ENCODE measurements at regions not wholly inside any gene's neighbourhood (a gene's known extent, or its start where the extent isn't known, plus 50 kb on each side); places are given as distances from the start of the nearest gene placed in this dataset.

DNA sequence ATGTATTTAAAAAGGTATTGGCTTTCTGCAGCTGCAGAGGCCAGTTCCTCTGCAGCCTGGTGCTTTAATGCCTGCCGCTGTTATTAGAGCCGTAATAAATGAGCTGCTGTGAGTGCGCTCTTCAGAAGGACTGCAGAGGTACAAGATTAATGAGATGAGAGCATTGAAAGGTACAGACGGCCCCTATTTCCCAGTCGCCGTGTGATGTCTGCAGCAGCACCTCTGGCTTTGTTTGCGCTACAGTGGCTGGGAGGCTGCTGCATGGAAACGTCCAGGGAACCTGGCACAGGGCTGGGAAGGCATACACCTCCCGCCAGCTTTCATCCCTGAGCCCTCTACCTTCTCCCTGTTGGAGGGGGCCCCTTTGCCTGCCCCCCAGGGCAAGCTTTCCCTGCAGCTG, 383.8 kb upstream of the ZMIZ1 start:
- DNase-seq (ENCODE audit: low read depth in 2 of 2) = no peak

- DNase-seq (ENCODE audit: low read depth in 2 of 2) = no peak
Observed at GRCh38 chr10:78685466-78686103, 383.2 kb upstream of the ZMIZ1 start.

- no peak for DNase-seq (ENCODE audit: low read depth in 2 of 2)
Observed at GRCh38 chr10:78686444-78687060, 382.2 kb upstream of the ZMIZ1 start.

GRCh38 chr10:78687626-78688025, 381.1 kb upstream of the ZMIZ1 start:
- DNase-seq (ENCODE audit: low read depth in 2 of 2) = no peak

DNA sequence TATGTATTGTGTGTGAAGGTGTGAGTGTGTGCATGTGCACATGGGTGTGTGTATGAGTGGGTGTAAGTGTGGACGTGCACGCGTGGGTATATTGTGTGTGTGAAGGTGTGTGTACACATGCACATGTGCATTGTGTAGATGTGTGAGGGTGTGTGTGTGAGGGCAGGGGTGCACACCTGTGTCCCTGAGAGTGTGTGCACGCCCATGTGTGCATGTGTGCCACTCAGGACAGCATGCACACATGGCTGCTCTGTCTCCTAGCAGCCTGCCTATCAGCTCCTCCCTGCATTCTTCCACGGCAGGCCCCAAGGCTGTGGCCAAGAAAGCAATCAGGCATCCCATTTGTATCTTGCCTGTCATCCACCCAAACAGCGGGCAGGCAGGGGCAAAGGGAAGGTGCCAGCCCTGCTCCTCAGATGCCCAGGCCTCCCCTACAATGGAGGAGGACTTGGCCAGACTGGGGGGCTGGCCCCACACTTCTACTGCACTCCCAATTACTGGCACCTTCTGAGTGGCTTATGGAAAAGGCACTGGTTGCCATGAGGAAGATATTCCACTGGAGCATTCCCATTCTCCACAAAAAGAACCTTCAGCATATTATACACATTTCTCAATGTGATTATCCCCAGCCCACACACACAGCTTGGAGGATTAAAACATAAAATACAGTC, 380.4 kb upstream of the ZMIZ1 start:
- no peak for DNase-seq (ENCODE audit: low read depth in 2 of 2)

DNA sequence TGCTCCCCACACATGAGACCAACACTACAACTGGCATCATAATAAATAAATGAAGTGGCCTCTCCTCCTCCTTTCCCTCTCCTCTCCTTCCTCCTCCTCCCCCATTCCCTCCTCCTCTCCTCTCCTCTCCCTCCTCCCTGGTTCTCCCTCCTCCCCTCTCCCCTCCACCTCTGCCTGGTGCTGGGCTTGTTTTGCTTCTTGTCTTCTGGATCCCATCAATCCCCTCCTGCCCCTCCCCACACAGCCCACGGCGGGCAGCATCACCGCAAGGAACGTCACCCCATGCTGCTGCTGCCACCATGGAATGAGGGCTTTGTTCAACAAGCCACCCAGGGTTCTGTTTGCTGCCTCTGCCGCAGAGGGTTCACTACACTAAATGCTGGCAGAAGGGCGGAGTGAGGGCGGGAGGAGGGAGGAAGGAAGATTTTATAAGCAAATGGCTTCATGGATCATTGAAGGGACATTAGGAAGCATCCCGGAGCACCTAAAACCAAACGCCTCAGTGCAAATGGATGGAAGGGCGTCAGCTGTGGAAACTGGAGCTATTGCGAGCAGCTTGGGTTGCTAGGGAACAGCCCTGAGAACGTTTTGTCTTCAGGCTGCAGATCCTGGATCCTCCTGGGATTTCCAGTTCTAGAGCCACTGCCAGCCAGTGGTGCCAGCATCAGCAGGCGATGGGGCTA, 379.7 kb upstream of the ZMIZ1 start:
- no peak for DNase-seq (ENCODE audit: low read depth in 2 of 2)

- no peak for DNase-seq (ENCODE audit: low read depth in 2 of 2)
Observed at GRCh38 chr10:78689584-78689935, 379.2 kb upstream of the ZMIZ1 start.

- no peak for DNase-seq (ENCODE audit: low read depth in 2 of 2)
Observed at GRCh38 chr10:78690354-78691111, 378.2 kb upstream of the ZMIZ1 start.

DNA sequence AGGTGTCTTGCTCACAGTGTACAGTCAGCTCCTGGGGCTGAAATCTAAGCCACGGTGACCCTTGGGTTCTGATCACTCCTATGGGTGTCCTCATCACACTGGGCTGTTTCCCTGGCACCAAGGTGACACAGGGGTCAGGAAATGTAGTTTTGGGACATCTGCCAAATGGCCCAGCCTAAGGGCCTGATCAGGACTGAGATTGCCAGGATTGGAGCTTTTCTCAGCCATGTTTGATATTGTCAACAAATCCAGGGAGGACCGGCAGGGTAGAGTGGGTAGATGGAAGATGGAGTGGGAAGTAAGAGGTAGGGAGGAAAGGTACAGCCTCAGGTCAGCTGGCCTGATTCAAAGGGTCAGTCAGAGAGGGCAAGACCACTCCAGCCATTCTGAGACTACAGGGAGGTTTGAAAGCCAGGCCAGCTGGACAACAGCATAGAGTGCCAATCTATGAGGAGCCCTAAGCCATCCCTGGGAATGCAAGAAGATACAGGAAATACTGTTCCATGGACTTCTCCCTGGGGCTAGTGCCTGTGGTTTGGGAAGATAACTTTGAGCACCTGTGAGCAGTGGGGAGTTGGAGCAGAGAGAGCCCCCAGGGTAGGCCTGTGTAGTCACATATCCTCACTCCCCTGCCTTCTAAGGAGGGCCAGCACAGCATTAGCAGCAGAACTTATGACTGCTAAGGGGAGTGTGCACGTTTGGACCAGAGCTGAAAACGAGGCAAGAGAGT, 377.3 kb upstream of the ZMIZ1 start:
- DNase-seq (ENCODE audit: low read depth in 2 of 2) = no peak

- no peak for DNase-seq (ENCODE audit: low read depth in 2 of 2)
Observed at GRCh38 chr10:78692071-78692470, 376.7 kb upstream of the ZMIZ1 start.

DNA sequence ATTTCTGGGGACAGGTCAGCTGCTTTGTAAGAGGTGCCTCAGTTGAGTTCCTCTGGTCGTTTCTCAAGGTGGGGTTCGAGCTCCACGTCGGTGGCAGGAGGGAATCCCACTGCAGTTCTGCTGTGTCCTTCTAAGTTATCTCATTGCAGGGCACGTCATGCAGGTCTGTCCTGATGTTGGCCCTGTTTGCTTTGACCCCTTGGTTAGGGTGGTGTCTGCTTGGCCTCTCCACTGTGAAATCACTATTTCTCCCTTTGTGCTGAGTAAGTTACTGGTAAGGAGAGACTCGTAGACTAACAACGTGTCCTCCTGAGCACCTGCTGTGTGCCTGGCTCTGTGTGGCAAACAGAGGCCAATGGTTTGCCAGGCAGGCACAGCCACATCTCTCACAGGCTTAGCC, 372.9 kb upstream of the ZMIZ1 start:
- DNase-seq (ENCODE audit: low read depth in 2 of 2) = no peak

- DNase-seq (ENCODE audit: low read depth in 2 of 2) = no peak
Observed at GRCh38 chr10:78696791-78697395, 371.9 kb upstream of the ZMIZ1 start.

GRCh38 chr10:78699971-78700370, 368.8 kb upstream of the ZMIZ1 start:
- no peak for DNase-seq (ENCODE audit: low read depth in 2 of 2)

- no peak for DNase-seq (ENCODE audit: low read depth in 2 of 2)
Observed at GRCh38 chr10:78700413-78700812, 368.4 kb upstream of the ZMIZ1 start.

GRCh38 chr10:78700816-78701520, 367.8 kb upstream of the ZMIZ1 start:
- no peak for DNase-seq (ENCODE audit: low read depth in 2 of 2)

DNA sequence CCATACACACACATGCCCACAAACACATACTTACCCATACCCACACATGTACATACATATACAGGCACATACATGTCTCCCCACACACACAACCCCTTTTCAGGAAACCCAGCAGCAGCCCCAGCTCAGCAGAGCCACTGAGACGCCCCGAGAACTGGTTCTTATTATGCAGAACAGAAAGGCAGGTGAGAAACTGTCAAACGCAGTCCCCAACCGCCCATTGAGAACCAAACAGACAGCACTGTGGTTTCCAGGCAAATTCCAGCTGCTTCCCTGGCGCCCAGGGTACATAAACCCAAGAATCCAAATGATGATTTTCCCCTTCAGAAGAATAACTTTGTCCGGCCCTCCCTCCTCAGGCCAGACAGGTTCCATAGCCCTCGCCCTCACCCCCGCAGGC, 366.6 kb upstream of the ZMIZ1 start:
- DNase-seq (ENCODE audit: low read depth in 2 of 2) = no peak

DNA sequence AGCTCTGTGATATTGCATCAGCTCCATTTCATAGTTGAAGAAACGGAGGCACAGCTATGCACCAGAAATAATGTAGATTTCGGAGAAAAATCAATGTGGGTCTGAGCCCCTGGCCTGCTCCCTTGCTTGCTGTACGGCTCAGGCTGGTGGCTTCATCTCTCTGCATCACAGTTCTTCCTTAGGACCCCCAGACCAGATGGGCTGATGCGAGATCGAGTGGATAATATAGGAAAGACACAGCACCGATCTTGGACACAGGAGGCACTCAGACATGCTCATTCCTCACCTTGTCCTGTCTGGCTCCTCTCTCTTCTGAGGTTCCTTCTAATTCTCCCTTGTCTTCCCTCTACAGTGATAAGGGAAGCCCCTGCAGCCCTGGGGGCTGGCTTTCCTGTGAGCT, 365.9 kb upstream of the ZMIZ1 start:
- DNase-seq (ENCODE audit: low read depth in 2 of 2) = no peak

GRCh38 chr10:78703593-78703992, 365.2 kb upstream of the ZMIZ1 start:
- DNase-seq (ENCODE audit: low read depth in 2 of 2) = no peak

DNA sequence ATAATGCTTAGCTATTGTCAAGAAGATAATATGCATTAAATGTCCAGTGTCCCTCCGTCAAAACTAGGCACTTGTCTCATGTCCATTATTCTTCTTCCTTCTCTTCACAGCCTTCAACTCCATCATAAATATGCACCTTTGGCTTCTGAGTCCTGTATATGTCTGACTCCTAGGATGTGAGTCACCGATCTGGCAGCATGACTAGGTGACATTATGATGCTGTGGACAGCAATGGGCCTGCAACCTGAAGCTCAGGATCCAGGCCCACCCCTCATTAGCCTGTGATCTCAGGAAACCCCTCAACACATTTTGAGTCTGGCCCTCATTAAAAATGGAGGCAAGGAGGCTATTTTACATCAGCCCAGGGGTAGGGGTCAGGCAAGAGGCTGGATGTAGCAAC, 362.5 kb upstream of the ZMIZ1 start:
- DNase-seq (ENCODE audit: low read depth in 2 of 2) = no peak

Measured in stimulated activated CD8-positive, alpha-beta memory T cell treated with anti-CD3 and anti-CD28 coated beads, Interleukin-7, amount 100 ng/mL, for 1 hour (primary cell).